ENCODE measurements at regions not wholly inside any gene's neighbourhood (a gene's known extent, or its start where the extent isn't known, plus 50 kb on each side); places are given as distances from the start of the nearest gene placed in this dataset.

DNA sequence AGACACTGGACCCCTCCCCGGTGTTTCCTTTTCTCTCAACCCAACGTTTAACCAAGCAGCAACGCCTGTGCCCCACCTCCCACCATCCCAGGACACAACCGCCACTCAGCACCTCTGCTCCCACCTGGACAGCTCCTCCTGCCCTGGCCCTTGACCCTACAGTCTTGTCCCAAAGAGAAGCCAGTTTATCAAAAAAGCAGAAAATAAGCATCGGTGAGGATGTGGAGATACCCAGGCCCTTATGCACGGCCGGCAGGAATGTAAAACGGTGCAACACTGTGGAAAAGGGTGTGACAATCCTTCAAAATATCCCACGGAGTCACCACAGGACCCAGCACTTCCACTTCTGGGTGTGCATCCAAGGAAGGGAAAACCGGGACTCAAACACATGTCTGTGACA, 176.2 kb upstream of the RNF32 start:
- no peak for FAIRE-seq
- Histone ChIP-seq H3K9me3 (ENCODE audit: insufficient read depth, low read depth, low read length) (peaks cover 4% of the 10 kb centered on the region), H3K9ac (ENCODE audit: low read length) (no peak overlapping the region), H3K79me2 (ENCODE audit: insufficient read depth, low read length) (no peaks in the 10 kb centered on the region), H3K27me3 (ENCODE audit: insufficient read depth, low read length) (no peaks in the 10 kb centered on the region), H3K4me3 (ENCODE audit: insufficient read depth, low read depth, low read length) (no peak overlapping the region), H3K27ac (ENCODE audit: low read depth, low read length) (no peak overlapping the region), H3K4me1 (ENCODE audit: insufficient read depth, low read length) (no peaks in the 10 kb centered on the region), H3K4me2 (ENCODE audit: low read length) (no peak overlapping the region), H4K20me1 (ENCODE audit: insufficient read depth, low read length) (no peaks in the 10 kb centered on the region), H2AFZ (ENCODE audit: low read depth, low read length) (no peak overlapping the region), H3K36me3 (ENCODE audit: insufficient read depth, low read length) (no peaks in the 10 kb centered on the region)
- TF ChIP-seq, protein P1, sequence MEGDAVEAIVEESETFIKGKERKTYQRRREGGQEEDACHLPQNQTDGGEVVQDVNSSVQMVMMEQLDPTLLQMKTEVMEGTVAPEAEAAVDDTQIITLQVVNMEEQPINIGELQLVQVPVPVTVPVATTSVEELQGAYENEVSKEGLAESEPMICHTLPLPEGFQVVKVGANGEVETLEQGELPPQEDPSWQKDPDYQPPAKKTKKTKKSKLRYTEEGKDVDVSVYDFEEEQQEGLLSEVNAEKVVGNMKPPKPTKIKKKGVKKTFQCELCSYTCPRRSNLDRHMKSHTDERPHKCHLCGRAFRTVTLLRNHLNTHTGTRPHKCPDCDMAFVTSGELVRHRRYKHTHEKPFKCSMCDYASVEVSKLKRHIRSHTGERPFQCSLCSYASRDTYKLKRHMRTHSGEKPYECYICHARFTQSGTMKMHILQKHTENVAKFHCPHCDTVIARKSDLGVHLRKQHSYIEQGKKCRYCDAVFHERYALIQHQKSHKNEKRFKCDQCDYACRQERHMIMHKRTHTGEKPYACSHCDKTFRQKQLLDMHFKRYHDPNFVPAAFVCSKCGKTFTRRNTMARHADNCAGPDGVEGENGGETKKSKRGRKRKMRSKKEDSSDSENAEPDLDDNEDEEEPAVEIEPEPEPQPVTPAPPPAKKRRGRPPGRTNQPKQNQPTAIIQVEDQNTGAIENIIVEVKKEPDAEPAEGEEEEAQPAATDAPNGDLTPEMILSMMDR (IDR thresholded peaks at IDR 0.05; ENCODE audit: insufficient read depth, low read depth, low read length), result no peak
- no peak for TF ChIP-seq EZH2 (IDR thresholded peaks at IDR 0.05; ENCODE audit: insufficient read depth, low read length)
- Mint-ChIP-seq H3K4me1 (ENCODE audit: low read depth, unreplicated experiment) (no peaks in the 10 kb centered on the region), H3K4me3 (ENCODE audit: unreplicated experiment) (no peak overlapping the region), H3K36me3 (ENCODE audit: low read depth, unreplicated experiment) (peaks cover 2% of the 10 kb centered on the region), H3K27me3 (ENCODE audit: low read depth, unreplicated experiment) (peaks cover 39% of the 10 kb centered on the region), H3K27ac (ENCODE audit: unreplicated experiment) (no peak overlapping the region), H3K9me3 (ENCODE audit: unreplicated experiment) (peaks cover 5% of the 10 kb centered on the region)
- no peak for DNase-seq (ENCODE audit: low read depth)

DNA sequence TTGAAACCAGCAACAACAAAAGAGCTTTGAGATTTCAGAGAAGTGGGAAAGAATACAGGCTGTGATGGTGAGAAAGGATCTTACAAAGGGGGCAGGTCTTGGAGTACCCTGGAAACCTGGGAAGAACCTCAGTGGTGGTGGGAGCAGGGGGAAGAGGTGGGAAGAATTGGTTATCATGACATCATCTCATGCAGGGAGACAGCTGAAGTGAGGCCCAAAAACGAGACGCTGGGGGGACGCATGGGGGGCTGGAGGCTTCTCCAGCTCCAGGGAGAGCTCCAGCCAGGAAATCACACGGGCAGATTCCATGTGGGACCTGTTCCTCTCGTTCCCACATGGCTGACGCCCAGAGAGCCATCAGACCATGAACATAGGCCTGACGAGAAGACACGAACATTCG, 177.3 kb upstream of the RNF32 start:
- H3K9ac ChIP-seq (ENCODE audit: low read length), result no peak overlapping the region
- H3K79me2 ChIP-seq (ENCODE audit: insufficient read depth, low read length), result no peaks in the 10 kb centered on the region
- H3K4me3 ChIP-seq (ENCODE audit: insufficient read depth, low read depth, low read length), result no peak overlapping the region
- peaks cover 4% of the 10 kb centered on the region for H3K9me3 ChIP-seq (ENCODE audit: insufficient read depth, low read depth, low read length)
- no peaks in the 10 kb centered on the region for H3K27me3 ChIP-seq (ENCODE audit: insufficient read depth, low read length)
- no peak overlapping the region for H2AFZ ChIP-seq (ENCODE audit: low read depth, low read length)
- Mint-ChIP-seq H3K27ac (ENCODE audit: unreplicated experiment) (no peak overlapping the region), H3K4me3 (ENCODE audit: unreplicated experiment) (no peak overlapping the region), H3K36me3 (ENCODE audit: low read depth, unreplicated experiment) (peaks cover 2% of the 10 kb centered on the region), H3K27me3 (ENCODE audit: low read depth, unreplicated experiment) (peaks cover 43% of the 10 kb centered on the region), H3K4me1 (ENCODE audit: low read depth, unreplicated experiment) (no peaks in the 10 kb centered on the region), H3K9me3 (ENCODE audit: unreplicated experiment) (peaks cover 5% of the 10 kb centered on the region)
- H4K20me1 ChIP-seq (ENCODE audit: insufficient read depth, low read length), result no peaks in the 10 kb centered on the region
- H3K4me2 ChIP-seq (ENCODE audit: low read length), result no peak overlapping the region
- FAIRE-seq, result no peak
- TF ChIP-seq, protein P1 (IDR thresholded peaks at IDR 0.05; ENCODE audit: insufficient read depth, low read depth, low read length), result no peak
- no peak for TF ChIP-seq EZH2 (IDR thresholded peaks at IDR 0.05; ENCODE audit: insufficient read depth, low read length)
- no peak overlapping the region for H3K27ac ChIP-seq (ENCODE audit: low read depth, low read length)
- DNase-seq (ENCODE audit: low read depth), result no peak
- no peaks in the 10 kb centered on the region for H3K36me3 ChIP-seq (ENCODE audit: insufficient read depth, low read length)
- H3K4me1 ChIP-seq (ENCODE audit: insufficient read depth, low read length), result no peaks in the 10 kb centered on the region

DNA sequence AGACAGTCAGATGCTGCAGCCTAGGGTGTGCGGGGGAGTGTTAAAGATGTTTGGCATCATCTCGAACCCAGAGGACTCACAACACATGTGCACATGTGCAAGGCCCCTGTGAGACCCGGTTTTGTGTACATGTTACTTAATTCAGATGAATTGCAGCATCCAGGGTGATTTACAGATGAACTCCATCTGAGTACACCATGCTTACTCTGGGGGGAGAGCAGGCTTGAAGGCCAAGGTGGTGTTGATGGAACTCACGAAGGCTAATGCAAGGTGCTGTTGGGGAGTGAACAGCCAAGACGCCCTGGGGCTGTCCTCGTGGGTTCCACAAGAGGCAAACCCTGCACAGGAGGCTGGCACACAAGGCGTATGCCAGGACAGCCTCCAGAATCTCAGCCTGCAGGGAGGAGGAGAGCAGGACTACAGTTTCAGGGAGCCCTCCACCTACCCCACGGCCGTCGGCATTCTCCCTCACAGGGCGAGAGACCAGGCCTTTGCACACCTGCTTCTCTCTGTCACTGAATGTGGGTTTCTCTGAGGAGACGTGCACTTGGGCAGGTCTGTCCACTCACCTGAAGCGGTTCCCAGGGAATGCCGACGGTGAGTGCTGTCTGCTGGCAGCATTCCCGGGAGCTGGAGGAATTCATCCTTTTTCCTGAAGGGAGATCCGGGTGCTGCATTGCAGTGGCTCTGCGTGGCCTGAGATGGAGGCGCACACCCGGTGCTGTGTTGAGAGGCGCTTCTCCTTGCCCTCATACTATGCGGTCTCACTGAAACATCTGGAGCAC, 178.5 kb upstream of the RNF32 start:
- H3K9me3 Mint-ChIP-seq (ENCODE audit: unreplicated experiment), result peaks cover 5% of the 10 kb centered on the region
- Histone ChIP-seq H4K20me1 (ENCODE audit: insufficient read depth, low read length) (no peaks in the 10 kb centered on the region), H3K4me1 (ENCODE audit: insufficient read depth, low read length) (no peaks in the 10 kb centered on the region), H3K9ac (ENCODE audit: low read length) (no peak overlapping the region), H2AFZ (ENCODE audit: low read depth, low read length) (no peak overlapping the region), H3K4me2 (ENCODE audit: low read length) (no peak overlapping the region), H3K36me3 (ENCODE audit: insufficient read depth, low read length) (no peaks in the 10 kb centered on the region), H3K79me2 (ENCODE audit: insufficient read depth, low read length) (no peaks in the 10 kb centered on the region), H3K27ac (ENCODE audit: low read depth, low read length) (no peak overlapping the region), H3K4me3 (ENCODE audit: insufficient read depth, low read depth, low read length) (no peak overlapping the region), H3K27me3 (ENCODE audit: insufficient read depth, low read length) (no peaks in the 10 kb centered on the region), H3K9me3 (ENCODE audit: insufficient read depth, low read depth, low read length) (peaks cover 4% of the 10 kb centered on the region)
- H3K4me1 Mint-ChIP-seq (ENCODE audit: low read depth, unreplicated experiment), result no peaks in the 10 kb centered on the region
- DNase-seq (ENCODE audit: low read depth) (no peak), FAIRE-seq (no peak)
- peaks cover 4% of the 10 kb centered on the region for H3K36me3 Mint-ChIP-seq (ENCODE audit: low read depth, unreplicated experiment)
- no peak overlapping the region for H3K4me3 Mint-ChIP-seq (ENCODE audit: unreplicated experiment)
- no peak overlapping the region for H3K27ac Mint-ChIP-seq (ENCODE audit: unreplicated experiment)
- peaks cover 40% of the 10 kb centered on the region for H3K27me3 Mint-ChIP-seq (ENCODE audit: low read depth, unreplicated experiment)
- TF ChIP-seq, protein P1 (IDR thresholded peaks at IDR 0.05; ENCODE audit: insufficient read depth, low read depth, low read length), result no peak
- no peak for TF ChIP-seq EZH2 (IDR thresholded peaks at IDR 0.05; ENCODE audit: insufficient read depth, low read length)
